Activated CD4-positive, alpha-beta T cell treated with anti-CD3 and anti-CD28 coated beads for 1 hour (primary cell): ENCODE measurements at regions not wholly inside any gene's neighbourhood (a gene's known extent, or its start where the extent isn't known, plus 50 kb on each side); places are given as distances from the start of the nearest gene placed in this dataset.

ENCODE experiments used
- DNase-seq: peaks from one replicate; pipeline ENCODE4 v3.0.0-alpha.2; 2020

DNA sequence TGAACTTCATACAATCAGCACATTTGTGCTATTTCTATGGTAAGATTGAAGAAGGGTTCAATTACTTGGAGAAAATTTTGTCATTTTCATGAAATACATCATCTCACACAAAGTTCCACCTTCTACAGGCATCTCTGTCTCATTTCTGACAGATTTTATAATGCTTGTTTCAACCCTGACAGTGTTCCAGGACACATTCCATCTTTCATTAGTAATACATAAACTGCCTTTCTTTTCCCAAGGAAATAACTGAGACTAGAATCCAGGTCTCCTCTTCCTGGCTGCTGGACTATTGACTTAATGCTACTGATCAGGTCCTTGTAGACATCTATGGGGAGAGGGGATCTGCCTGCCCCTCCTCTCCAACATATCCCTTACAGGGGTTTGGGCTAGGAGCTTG is 70.1 kb upstream of the PLPP4 start:
- no peak for DNase-seq

DNA sequence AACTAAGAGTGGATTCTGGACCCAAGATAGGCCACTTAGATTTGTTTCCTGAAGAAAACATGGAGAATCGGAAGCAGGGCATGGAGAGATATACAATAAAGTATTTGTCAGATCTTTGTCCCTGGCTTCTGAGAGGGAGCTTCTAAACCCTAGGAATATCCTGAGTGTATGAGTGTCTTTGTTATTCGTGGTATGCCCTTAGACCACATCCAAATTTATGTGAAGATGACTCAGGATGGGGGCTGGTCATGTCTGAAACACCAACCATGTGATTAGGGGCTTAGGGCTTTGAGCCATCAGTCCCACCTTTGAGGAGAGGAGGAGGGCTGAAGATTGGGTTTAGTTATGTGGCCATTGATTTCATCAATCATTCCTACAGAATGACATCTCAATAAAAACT is 69.7 kb upstream of the PLPP4 start:
- DNase-seq, result no peak

DNA sequence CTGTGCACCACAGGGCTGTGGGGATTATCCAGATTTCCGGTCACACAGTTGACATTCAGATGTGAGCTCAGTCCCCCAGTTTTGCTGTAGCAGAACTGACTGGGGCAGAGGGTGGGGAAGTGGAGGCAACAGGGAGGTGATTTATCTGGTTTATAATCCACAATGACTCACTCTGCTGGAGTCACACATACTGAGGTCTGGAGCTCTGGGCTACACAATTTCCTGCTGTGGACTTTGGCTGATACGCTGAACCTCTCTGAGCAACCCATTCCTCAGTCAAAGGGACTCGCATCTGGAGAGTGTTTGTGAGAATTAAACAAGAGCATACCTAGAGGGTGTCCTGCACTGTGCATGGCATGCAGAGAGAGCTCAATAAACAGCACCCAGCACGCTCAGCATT is 64.8 kb upstream of the PLPP4 start:
- no peak for DNase-seq

DNA sequence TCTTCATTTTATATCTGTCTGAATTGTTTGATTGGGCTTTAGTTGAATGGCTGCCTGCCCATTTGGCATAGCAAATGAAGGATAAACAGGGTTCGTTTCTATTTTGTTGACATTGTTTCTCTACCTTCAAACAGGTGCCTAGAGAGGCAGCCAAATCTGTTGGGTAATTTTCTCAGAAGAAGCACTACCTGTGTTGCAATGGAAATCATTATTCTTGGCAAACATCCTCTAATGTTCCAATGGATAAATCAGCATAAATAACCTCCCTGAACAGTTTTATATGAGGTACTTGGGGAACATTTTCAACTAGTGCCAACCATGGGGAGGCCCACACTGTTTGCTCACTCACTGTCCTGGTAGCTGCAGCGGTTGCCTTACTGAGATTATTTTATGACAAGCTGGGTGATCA is 64.4 kb upstream of the PLPP4 start:
- DNase-seq, result no peak

DNA sequence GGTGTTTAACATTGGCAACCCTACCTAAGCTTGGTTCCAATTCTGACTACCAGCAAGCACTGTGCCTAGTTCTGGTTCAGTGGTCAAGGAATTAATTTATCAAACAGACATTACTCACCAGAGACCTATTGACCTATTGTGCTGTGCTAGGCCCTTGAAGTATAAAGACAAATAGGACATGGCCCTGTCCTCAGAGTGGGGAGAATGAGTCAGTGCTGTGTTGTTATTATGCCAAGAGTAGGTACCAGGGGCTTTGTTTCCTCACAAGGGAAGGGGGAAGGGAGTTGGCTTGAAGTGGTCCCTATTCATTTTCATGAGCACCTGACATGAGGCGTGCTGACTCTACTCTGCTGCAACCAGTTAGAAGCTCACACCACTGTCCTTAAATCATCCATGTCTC is 62.6 kb upstream of the PLPP4 start:
- no peak for DNase-seq

DNA sequence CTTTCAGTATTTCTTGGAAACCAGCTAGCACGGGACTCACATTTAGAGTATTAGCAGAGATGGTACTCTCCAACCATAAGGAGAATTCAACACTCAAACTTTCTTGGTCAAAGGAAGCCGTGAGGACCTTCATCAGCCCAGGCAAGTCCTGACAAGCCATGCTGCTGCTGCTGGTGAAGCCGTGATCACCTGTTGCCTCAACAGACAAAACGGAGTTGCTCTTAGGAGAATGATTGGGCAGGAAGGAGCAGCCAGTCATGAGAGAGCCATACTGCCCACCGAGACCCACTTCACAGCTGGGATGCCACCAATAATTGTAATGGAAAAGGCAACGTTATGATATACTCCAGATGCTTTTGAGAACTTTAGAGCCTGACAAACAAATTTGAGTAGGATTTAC is 60.8 kb upstream of the PLPP4 start:
- no peak for DNase-seq

DNA sequence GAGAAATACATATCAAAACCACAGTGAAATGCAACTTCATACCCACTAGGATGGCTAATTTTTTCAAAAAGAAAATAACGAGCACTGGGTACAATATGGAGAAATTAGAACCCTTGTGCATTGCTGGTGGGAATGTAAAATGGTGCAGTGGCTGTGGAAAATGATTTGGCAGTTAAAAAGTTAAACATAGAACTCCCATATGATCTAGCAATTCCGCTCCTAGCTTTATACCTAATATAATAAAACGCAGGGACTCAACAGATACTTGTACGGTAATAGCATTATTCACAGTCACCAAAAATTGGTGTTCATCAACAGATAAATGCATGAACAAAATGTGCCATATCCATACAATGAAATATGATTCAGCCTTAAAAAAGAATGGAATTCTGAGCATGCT is 58.8 kb upstream of the PLPP4 start:
- DNase-seq, result no peak

DNA sequence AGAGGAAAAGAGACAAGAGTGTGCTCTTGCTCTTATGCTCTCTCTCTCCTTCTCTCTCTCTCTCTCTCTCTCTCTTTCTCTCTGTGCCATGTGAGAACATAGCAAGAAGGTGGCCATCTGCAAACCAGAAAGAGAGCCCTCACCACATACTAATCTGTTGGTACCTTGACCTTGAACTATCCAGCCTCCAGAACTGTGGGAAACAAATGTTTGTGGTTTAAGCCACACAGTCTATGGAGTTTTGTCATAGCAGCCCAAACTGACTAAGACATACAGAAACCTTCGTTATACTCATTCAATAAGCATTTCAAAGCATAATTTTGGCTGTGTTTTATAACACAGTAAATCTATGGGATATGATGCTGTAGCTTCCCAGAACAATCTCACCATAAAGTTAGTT is 56.4 kb upstream of the PLPP4 start:
- no peak for DNase-seq

DNA sequence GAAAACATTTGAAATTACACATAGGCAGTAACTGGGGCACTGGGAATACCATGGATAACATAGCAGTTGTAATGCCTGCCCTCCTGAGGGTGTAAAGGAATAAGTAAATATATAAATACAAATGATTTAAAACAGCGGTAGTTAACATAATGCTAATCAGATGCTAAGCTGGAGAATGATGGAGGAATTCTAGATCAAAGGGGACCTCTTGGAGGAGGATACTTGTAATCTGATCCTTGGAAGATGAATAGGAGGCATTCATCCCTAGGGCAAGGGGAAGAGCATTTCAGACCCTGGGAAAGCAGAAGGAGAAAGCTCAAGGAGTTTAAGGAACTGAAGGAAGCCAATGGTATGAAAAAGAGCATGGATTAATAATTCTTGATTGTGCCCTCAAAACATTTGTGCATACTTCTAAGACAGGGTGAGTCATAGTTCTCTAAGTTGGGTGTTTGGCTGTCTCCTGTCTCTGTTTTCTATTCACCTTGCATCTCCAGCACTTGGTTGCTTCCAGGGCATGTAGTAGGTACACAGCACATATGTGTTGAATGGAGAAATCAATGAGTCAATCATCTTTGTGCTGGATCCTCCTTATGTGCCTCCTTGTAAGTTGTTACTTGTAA is 54.8 kb upstream of the PLPP4 start:
- DNase-seq, result no peak

DNA sequence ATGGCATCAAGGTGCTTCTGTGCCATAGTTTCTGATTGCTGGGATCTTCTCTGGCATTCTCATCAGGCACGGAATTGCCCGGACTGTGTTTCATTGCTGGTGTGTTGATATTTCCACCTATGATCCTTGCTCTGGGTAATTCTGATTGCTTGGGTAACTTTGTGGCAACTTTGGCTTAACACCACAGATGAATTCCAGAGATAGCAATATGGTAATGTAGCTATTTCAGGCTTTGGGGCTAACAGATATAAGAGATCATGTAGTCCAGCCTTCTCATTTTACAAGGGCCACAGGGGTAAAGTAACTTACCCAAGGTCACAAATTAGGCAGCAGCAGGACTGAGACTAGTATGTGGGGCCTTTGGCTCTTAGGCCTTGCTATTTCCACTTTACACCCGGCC is 53.9 kb upstream of the PLPP4 start:
- DNase-seq, result no peak

DNA sequence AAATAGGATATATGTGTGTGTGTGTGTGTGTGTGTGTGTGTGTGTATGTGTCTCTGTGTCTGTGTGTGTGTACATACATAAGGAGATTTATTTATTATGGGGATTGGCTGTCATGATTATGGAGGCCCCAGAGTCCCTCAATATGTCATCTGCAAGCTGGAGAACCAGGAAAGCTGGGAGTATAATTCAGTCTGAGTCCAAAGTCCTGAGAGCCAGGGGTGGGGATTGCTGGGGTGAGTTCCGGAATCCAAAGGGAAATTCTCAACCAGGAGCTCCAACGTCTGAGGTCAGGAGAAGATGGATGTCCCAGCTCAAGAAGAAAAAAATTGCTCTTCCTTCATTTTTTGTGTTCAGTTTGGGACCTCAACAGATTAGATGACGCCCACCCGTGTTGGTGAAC is 50.7 kb upstream of the PLPP4 start:
- no peak for DNase-seq
